ENCODE measurements at regions not wholly inside any gene's neighbourhood (a gene's known extent, or its start where the extent isn't known, plus 50 kb on each side); places are given as distances from the start of the nearest gene placed in this dataset.
"Not testable (repeated sequence)": the region's sequence is repeated elsewhere in the genome, so short reads cannot be mapped to it uniquely, and the experiment has no call there.

- no peak for DNase-seq (ENCODE audit: low read depth in 2 of 2)
Observed at GRCh38 chr6:169014211-169015197, 239.1 kb downstream of the THBS2 start.

- no peak for DNase-seq (ENCODE audit: low read depth in 2 of 2)
Observed at GRCh38 chr6:169009628-169010027, 244.0 kb downstream of the THBS2 start.

- DNase-seq (ENCODE audit: low read depth in 2 of 2) = no peak
Observed at GRCh38 chr6:169008641-169009257, 244.9 kb downstream of the THBS2 start.

GRCh38 chr6:169005166-169005565 lies 248.5 kb downstream of the THBS2 start:
- no peak for DNase-seq (ENCODE audit: low read depth in 2 of 2)

GRCh38 chr6:169000022-169000421 lies 253.6 kb downstream of the THBS2 start:
- no peak for DNase-seq (ENCODE audit: low read depth in 2 of 2)

- no peak for DNase-seq (ENCODE audit: low read depth in 2 of 2)
Observed at GRCh38 chr6:168999392-168999791, 254.3 kb downstream of the THBS2 start.

GRCh38 chr6:168996356-168996625 lies 257.4 kb downstream of the THBS2 start:
- DNase-seq (ENCODE audit: low read depth in 2 of 2) = no peak

GRCh38 chr6:168995526-168996355 lies 257.9 kb downstream of the THBS2 start:
- no peak for DNase-seq (ENCODE audit: low read depth in 2 of 2)

GRCh38 chr6:168994956-168995355 lies 258.7 kb downstream of the THBS2 start:
- DNase-seq (ENCODE audit: low read depth in 2 of 2) = no peak

- no peak for DNase-seq (ENCODE audit: low read depth in 2 of 2)
Observed at GRCh38 chr6:168992446-168993144, 261.1 kb downstream of the THBS2 start.

GRCh38 chr6:168991695-168992094 lies 262.0 kb downstream of the THBS2 start:
- DNase-seq (ENCODE audit: low read depth in 2 of 2) = not testable (repeated sequence)

- no peak for DNase-seq (ENCODE audit: low read depth in 2 of 2)
Observed at GRCh38 chr6:168990019-168990751, 263.5 kb downstream of the THBS2 start.

GRCh38 chr6:168989421-168989820 lies 264.2 kb downstream of the THBS2 start:
- no peak for DNase-seq (ENCODE audit: low read depth in 2 of 2)

GRCh38 chr6:168988801-168989200 lies 264.8 kb downstream of the THBS2 start:
- DNase-seq (ENCODE audit: low read depth in 2 of 2) = no peak

GRCh38 chr6:168988280-168988679 lies 265.4 kb downstream of the THBS2 start:
- DNase-seq (ENCODE audit: low read depth in 2 of 2) = no peak

- DNase-seq (ENCODE audit: low read depth in 2 of 2) = no peak
Observed at GRCh38 chr6:168985705-168986104, 267.9 kb downstream of the THBS2 start.

- no peak for DNase-seq (ENCODE audit: low read depth in 2 of 2)
Observed at GRCh38 chr6:168983925-168984324, 269.7 kb downstream of the THBS2 start.

GRCh38 chr6:168981187-168981586 lies 272.5 kb downstream of the THBS2 start:
- no peak for DNase-seq (ENCODE audit: low read depth in 2 of 2)

GRCh38 chr6:168979254-168979653 lies 274.4 kb downstream of the THBS2 start:
- DNase-seq (ENCODE audit: low read depth in 2 of 2) = no peak

GRCh38 chr6:168972128-168972527 lies 281.5 kb downstream of the THBS2 start:
- no peak for DNase-seq (ENCODE audit: low read depth in 2 of 2)

- DNase-seq (ENCODE audit: low read depth in 2 of 2) = no peak
Observed at GRCh38 chr6:168971549-168971948, 282.1 kb downstream of the THBS2 start.

Data from stimulated activated CD8-positive, alpha-beta memory T cell treated with anti-CD3 and anti-CD28 coated beads, Interleukin-2, amount 100 ng/mL, for 48 hours (primary cell).